Testis (tissue), 2 donors: ENCODE measurements at regions not wholly inside any gene's neighbourhood (a gene's known extent, or its start where the extent isn't known, plus 50 kb on each side); places are given as distances from the start of the nearest gene placed in this dataset.

Experiments
- DNase-seq: peaks from one replicate; pipeline ENCODE4 v3.0.0-alpha.2; 2019
- H3K27ac ChIP-seq, 2 donors: fragments of 200-600 bp; sonication (generic); one replicate each; pipeline ENCODE4 v1.5.1; 2019
- H3K27me3 ChIP-seq: fragments of 200-600 bp; sonication (generic); one replicate; pipeline ENCODE4 v1.5.1; 2019
- H3K36me3 ChIP-seq: fragments of 200-600 bp; sonication (generic); one replicate; pipeline ENCODE4 v1.5.1; 2017; ENCODE audit warnings: low read depth; ENCODE audit errors: missing control alignments
- H3K4me1 ChIP-seq: fragments of 200-600 bp; sonication (generic); one replicate; pipeline ENCODE4 v1.5.1; 2019
- H3K4me3 ChIP-seq, 2 donors: fragments of 200-600 bp; sonication (generic); one replicate each; pipeline ENCODE4 v1.5.1; 2017 to 2019
- H3K9me3 ChIP-seq: fragments of 200-600 bp; sonication (generic); one replicate; pipeline ENCODE4 v1.5.1; 2017
- POLR2A ChIP-seq: fragments of 450-650 bp; IDR thresholded peaks from one replicate; pipeline ENCODE4 v1.6.1; 2017; ENCODE audit warnings: antibody characterized with exemption, mild to moderate bottlenecking, moderate library complexity
- WGBS, 2 donors: methylation state at CpG; one replicate each; pipeline ENCODE4 v1.1.5; 2018; 5-methylcytosine and 5-hydroxymethylcytosine counted together
- intact Hi-C: fragments of 100-400 bp; cut with DNase I; formaldehyde crosslinking; loops from one replicate; pipeline ENCODE4 v1.15.1; 2023; ENCODE audit warnings: low total_unique reads
- TF ChIP-seq, protein P1 (sequence below), 3 experiments: fragments of 450-650 bp in 2 of 3; fragments of 200-600 bp in 1 of 3; sonication (generic) in 1 of 3; IDR thresholded peaks; one replicate each; pipeline ENCODE4 v1.5.1; 2016 to 2019; ENCODE audit warnings: antibody characterized with exemption in 3 of 3, mild to moderate bottlenecking in 2 of 3, moderate library complexity in 1 of 3

DNA sequence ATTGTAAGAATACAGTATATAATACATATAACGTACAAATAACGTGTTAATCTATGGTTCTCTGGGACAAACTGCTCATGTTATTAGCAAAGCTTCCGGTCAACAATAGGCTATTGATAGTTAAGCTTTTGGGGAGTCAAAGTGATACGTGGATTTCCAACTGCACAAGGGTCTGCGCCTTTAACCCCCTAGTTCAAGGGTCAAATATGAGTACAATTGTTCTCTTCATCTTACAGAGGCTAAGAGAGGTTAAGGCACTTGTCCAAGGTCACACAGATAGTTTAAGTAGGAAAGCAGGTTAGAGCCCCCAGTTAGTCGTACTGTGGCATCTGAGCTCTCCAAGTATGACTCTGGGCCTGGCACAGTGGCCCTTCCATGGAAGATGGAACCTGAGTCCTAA lies 204.3 kb upstream of the KRR1 start:
- TF ChIP-seq, protein P1, sequence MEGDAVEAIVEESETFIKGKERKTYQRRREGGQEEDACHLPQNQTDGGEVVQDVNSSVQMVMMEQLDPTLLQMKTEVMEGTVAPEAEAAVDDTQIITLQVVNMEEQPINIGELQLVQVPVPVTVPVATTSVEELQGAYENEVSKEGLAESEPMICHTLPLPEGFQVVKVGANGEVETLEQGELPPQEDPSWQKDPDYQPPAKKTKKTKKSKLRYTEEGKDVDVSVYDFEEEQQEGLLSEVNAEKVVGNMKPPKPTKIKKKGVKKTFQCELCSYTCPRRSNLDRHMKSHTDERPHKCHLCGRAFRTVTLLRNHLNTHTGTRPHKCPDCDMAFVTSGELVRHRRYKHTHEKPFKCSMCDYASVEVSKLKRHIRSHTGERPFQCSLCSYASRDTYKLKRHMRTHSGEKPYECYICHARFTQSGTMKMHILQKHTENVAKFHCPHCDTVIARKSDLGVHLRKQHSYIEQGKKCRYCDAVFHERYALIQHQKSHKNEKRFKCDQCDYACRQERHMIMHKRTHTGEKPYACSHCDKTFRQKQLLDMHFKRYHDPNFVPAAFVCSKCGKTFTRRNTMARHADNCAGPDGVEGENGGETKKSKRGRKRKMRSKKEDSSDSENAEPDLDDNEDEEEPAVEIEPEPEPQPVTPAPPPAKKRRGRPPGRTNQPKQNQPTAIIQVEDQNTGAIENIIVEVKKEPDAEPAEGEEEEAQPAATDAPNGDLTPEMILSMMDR (IDR thresholded peaks at IDR 0.05) = no peak
- TF ChIP-seq POLR2A = no peak
- intact Hi-C loops = no loop called here
- WGBS, 2 donors = 91 to 94% methylated on average over 6 of the region's 6 CpGs
- Histone ChIP-seq H3K27ac (no peak overlapping the region), H3K36me3 (no peaks in the 10 kb centered on the region), H3K27me3 (no peaks in the 10 kb centered on the region), H3K4me1 (no peaks in the 10 kb centered on the region), H3K4me3 (no peak overlapping the region), H3K9me3 (no peaks in the 10 kb centered on the region)
- DNase-seq = no peak

DNA sequence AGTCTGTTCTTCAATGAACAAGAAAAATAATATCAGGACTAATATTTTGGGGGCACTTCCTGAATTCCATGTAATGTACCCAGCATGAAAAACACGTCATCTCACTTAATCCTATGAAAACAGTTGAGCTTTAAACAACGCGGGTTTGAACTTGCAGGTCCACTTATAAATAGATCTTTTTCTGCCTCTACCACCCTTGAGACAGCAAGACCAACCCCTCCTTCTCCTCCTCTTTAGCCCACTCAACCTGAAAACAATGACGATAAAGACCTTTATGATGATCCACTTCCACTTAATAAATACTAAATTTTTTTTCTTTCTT lies 203.9 kb upstream of the KRR1 start:
- intact Hi-C loops = no loop called here
- Histone ChIP-seq H3K4me3 (no peak overlapping the region), H3K27ac (no peak overlapping the region), H3K9me3 (no peaks in the 10 kb centered on the region), H3K36me3 (no peaks in the 10 kb centered on the region), H3K4me1 (no peaks in the 10 kb centered on the region), H3K27me3 (no peaks in the 10 kb centered on the region)
- TF ChIP-seq POLR2A = no peak
- TF ChIP-seq, protein P1 (IDR thresholded peaks at IDR 0.05) = no peak
- WGBS, 2 donors = 92 to 98% methylated on average over 4 of the region's 4 CpGs
- DNase-seq = no peak

DNA sequence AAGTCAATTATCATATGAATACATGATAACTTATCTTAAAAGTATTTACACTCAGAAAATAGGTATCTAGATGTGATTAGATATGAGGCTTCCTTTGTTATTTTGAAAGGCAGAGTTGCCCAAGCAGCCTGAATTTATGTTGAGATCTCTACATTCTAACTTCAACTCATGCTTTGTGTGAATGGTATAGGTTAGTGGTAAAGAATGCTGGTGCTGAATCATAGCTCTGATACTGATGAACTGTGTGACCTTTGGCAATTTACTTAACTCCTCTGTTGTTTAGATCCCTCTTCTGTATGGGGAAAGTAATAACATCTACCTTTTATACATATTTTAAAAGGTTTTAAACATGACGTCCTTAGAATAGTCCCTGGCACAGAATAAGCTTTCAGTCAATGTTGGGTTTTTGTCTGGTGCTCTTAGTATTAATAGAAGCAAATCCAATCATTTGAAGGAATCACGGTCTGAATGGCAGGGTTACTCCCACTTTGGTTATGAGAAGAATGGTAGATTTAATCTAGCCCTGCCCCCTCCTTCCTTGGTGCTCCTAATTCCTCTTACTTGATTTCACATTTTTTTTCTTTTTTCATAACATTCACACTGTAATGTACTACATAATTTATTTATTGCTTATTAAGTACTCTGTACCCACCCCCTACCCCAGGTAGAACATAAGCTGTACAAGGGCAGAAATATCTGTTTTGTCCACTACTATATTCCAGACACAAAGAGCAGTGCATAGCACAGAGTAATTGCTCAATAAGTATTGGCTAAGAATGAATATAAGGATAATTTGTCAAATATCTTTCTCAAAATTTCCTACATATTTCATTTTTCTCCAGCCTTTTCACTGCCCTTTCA lies 203.3 kb upstream of the KRR1 start:
- DNase-seq = no peak
- H3K4me1 ChIP-seq = peaks cover 2% of the 10 kb centered on the region
- no peaks in the 10 kb centered on the region for H3K36me3 ChIP-seq
- 81 to 83% methylated on average over 2 of the region's 2 CpGs for WGBS, 2 donors
- H3K9me3 ChIP-seq = no peaks in the 10 kb centered on the region
- no peak overlapping the region for H3K4me3 ChIP-seq
- no peak overlapping the region for H3K27ac ChIP-seq
- no peak for TF ChIP-seq POLR2A
- TF ChIP-seq, protein P1 (IDR thresholded peaks at IDR 0.05) = no peak
- H3K27me3 ChIP-seq = no peaks in the 10 kb centered on the region
- intact Hi-C loops = no loop called here

DNA sequence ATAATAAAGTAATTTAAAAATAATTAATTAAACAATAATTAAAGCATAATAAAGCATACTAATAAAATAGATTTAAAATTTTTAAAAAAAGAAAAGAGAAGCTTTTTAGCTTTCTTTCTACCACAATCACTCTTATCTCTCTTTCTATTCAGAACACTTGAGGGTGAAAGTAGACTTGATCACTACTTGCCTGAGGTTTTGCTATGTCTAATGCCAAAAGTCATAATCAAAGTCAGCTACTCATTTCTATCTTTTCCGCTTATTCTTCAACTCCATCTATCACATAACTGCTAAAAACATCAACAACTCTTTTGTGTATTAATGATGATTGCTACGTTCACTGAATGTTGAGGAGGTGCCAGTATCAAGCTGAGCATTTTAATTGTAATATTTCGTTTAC lies 202.0 kb upstream of the KRR1 start:
- intact Hi-C loops = no loop called here
- Histone ChIP-seq H3K27ac (no peak overlapping the region), H3K9me3 (no peaks in the 10 kb centered on the region), H3K27me3 (no peaks in the 10 kb centered on the region), H3K36me3 (no peaks in the 10 kb centered on the region), H3K4me3 (no peak overlapping the region), H3K4me1 (peaks cover 14% of the 10 kb centered on the region)
- whole genome bisulfite sequencing, 2 donors = 75 to 84% methylated on average over 3 of the region's 3 CpGs
- DNase-seq = no peak
- TF ChIP-seq, protein P1 (IDR thresholded peaks at IDR 0.05) = no peak
- no peak for TF ChIP-seq POLR2A

DNA sequence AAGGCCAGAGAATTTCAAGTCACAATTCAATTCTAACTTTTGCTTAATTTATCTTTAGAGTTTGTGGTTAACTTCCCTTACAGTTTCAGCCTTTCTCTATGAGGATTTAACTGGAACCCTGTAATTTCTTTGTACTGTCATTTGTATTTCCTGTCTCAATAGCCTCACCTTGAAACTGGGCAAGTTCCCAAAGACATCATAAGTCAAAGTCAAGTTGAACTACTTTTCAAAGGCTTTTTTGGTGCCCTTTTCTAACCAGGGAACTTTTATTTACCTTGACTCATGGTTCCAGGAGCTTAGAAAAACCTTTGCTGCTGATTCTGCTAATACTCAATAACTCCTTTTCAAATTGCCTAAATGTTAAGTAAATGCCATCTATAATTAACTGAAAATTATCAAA lies 200.8 kb upstream of the KRR1 start:
- Histone ChIP-seq H3K9me3 (no peaks in the 10 kb centered on the region), H3K4me1 (peaks cover 23% of the 10 kb centered on the region), H3K4me3 (no peak overlapping the region), H3K27ac (no peak overlapping the region), H3K36me3 (no peaks in the 10 kb centered on the region), H3K27me3 (no peaks in the 10 kb centered on the region)
- no peak for DNase-seq
- TF ChIP-seq POLR2A = no peak
- TF ChIP-seq, protein P1 (IDR thresholded peaks at IDR 0.05) = no peak
- intact Hi-C loops = no loop called here
